T-cell (primary cell): ENCODE measurements at regions not wholly inside any gene's neighbourhood (a gene's known extent, or its start where the extent isn't known, plus 50 kb on each side); places are given as distances from the start of the nearest gene placed in this dataset.

Experiments used
- ATAC-seq, 4 experiments: fragments of 200-7000 bp in 3 of 4; fragments of 150-1000 bp in 1 of 4; cut with Tn5 transposase; replicated peaks in 1 of 4; 1 replicate in 3 of 4; 2 replicates in 1 of 4; pipeline ENCODE4 v1.10.0; 2021; ENCODE audit warnings: moderate library complexity in 3 of 4, mild to moderate bottlenecking in 2 of 4, moderate number of reproducible peaks in 1 of 4
- CTCF ChIA-PET, 2 donors: fragments of 300-600 bp; sonication (Branson Sonifier 250); formaldehyde crosslinking; loops; one replicate each; lab custom pipeline; 2022; ENCODE audit warnings: antibody characterized with exemption in 2 of 2; lab: Charles Lee
- POLR2A ChIA-PET, 2 donors: fragments of 300-600 bp; sonication (Branson Sonifier 250); formaldehyde crosslinking; loops; one replicate each; lab custom pipeline; 2022; ENCODE audit warnings: antibody characterized with exemption in 2 of 2; lab: Charles Lee
- DNase-seq, 35 experiments: peaks; one replicate each; pipeline versions ENCODE4 v3.0.0 to v3.0.0-alpha.2; 2013 to 2023
- H3K27ac ChIP-seq: one replicate; pipeline ENCODE4 v1.5.1; 2013; ENCODE audit warnings: low read length
- H3K27me3 ChIP-seq, 2 experiments: replicated peaks in 1 of 2; 1 replicate in 1 of 2; 2 replicates in 1 of 2; pipeline versions ENCODE4 v1.6.1 to v1.7.0; 2013; ENCODE audit warnings: low read length in 1 of 2, mixed read lengths in 1 of 2; ENCODE audit not compliant: control insufficient read depth in 2 of 2, insufficient read depth in 2 of 2; ENCODE audit errors: extremely low read depth in 1 of 2
- H3K36me3 ChIP-seq, 2 donors: 1 replicate in 1 of 2; 2 replicates in 1 of 2; pipeline versions ENCODE4 v1.6.1 to v1.7.0; 2013; ENCODE audit warnings: low read length in 1 of 2; ENCODE audit not compliant: control insufficient read depth in 2 of 2, insufficient read depth in 1 of 2; ENCODE audit errors: extremely low read depth in 1 of 2
- H3K4me1 ChIP-seq, 2 experiments: 1 replicate in 1 of 2; 2 replicates in 1 of 2; pipeline versions ENCODE4 v1.6.1 to v1.7.0; 2013; ENCODE audit warnings: low read length in 2 of 2, mixed read lengths in 1 of 2; ENCODE audit not compliant: insufficient read depth in 2 of 2, control insufficient read depth in 1 of 2; ENCODE audit errors: extremely low read depth in 1 of 2
- H3K4me3 ChIP-seq, 2 donors: 1 replicate in 1 of 2; 2 replicates in 1 of 2; pipeline versions ENCODE4 v1.5.1 to v1.7.0; 2013; ENCODE audit warnings: mild to moderate bottlenecking in 2 of 2, low read length in 1 of 2, moderate library complexity in 1 of 2; ENCODE audit not compliant: control insufficient read depth in 1 of 2; ENCODE audit errors: extremely low read depth in 1 of 2
- H3K9me3 ChIP-seq: 2 replicates; pipeline ENCODE4 v1.7.0; 2013
- H3K27ac Mint-ChIP-seq, 2 donors: one replicate each; pipeline ENCODE4 v1.8.0; 2020 to 2021; ENCODE audit warnings: mild to moderate bottlenecking in 2 of 2, mixed read lengths in 2 of 2
- H3K27me3 Mint-ChIP-seq, 2 donors: one replicate each; pipeline ENCODE4 v1.8.0; 2021 to 2022; ENCODE audit warnings: mixed read lengths in 2 of 2
- H3K36me3 Mint-ChIP-seq: one replicate; pipeline ENCODE4 v1.8.0; 2021; ENCODE audit warnings: mixed read lengths
- H3K4me1 Mint-ChIP-seq, 3 donors: one replicate each; pipeline ENCODE4 v1.8.0; 2020 to 2022; ENCODE audit warnings: mixed read lengths in 3 of 3, mild to moderate bottlenecking in 1 of 3
- H3K4me3 Mint-ChIP-seq, 3 donors: one replicate each; pipeline ENCODE4 v1.8.0; 2020 to 2022; ENCODE audit warnings: mild to moderate bottlenecking in 3 of 3, mixed read lengths in 3 of 3, moderate library complexity in 3 of 3
- H3K9me3 Mint-ChIP-seq, 3 donors: one replicate each; pipeline ENCODE4 v1.8.0; 2020 to 2022; ENCODE audit warnings: mixed read lengths in 3 of 3
- WGBS: methylation state at CpG from one replicate; pipeline ENCODE4 v1.1.5; 2013; ENCODE audit warnings: missing lambda C conversion rate; ENCODE audit not compliant: insufficient coverage; 5-methylcytosine and 5-hydroxymethylcytosine counted together

- DNase-seq (no peak), ATAC-seq (no peak)
- no peak overlapping the region for H3K4me3 Mint-ChIP-seq
- H3K9me3 Mint-ChIP-seq = no peaks in the 10 kb centered on the region
- no peaks in the 10 kb centered on the region for H3K36me3 Mint-ChIP-seq
- ChIA-PET POLR2A (no interaction called here), CTCF (no interaction called here)
- Histone ChIP-seq H3K27ac (no peak overlapping the region), H3K27me3 (no peaks in the 10 kb centered on the region), H3K36me3 (no peaks in the 10 kb centered on the region), H3K4me1 (no peaks in the 10 kb centered on the region), H3K4me3 (no peak overlapping the region), H3K9me3 (no peaks in the 10 kb centered on the region)
- H3K4me1 Mint-ChIP-seq = no peaks in the 10 kb centered on the region
- H3K27me3 Mint-ChIP-seq = peaks cover 2 to 8% of the 10 kb centered on the region in 2 donors
- no CpG with 5 or more reads among the region's 5 CpGs for WGBS
- no peak overlapping the region for H3K27ac Mint-ChIP-seq
Observed at GRCh38 chr1:68340951-68341350, 108.6 kb upstream of the WLS start.

GRCh38 chr1:68339505-68339904, 107.2 kb upstream of the WLS start:
- ChIA-PET POLR2A (no interaction called here), CTCF (interaction anchor here in 1 of 2 donors (0.7 kb wide), 1 partner anchor 20 kb away, joined by 4 read pairs; no protein-coding TSS in a partner anchor)
- DNase-seq (no peak), ATAC-seq (no peak)
- H3K9me3 Mint-ChIP-seq = no peaks in the 10 kb centered on the region
- no peaks in the 10 kb centered on the region for H3K4me1 Mint-ChIP-seq
- H3K4me3 Mint-ChIP-seq = no peak overlapping the region
- H3K36me3 Mint-ChIP-seq = no peaks in the 10 kb centered on the region
- H3K27me3 Mint-ChIP-seq = peaks cover 2 to 8% of the 10 kb centered on the region in 2 donors
- Histone ChIP-seq H3K9me3 (no peaks in the 10 kb centered on the region), H3K27ac (no peak overlapping the region), H3K4me1 (no peaks in the 10 kb centered on the region), H3K4me3 (no peak overlapping the region), H3K27me3 (no peaks in the 10 kb centered on the region), H3K36me3 (no peaks in the 10 kb centered on the region)
- no peak overlapping the region for H3K27ac Mint-ChIP-seq

GRCh38 chr1:68338081-68338480, 105.8 kb upstream of the WLS start:
- WGBS = no CpG with 5 or more reads among the region's 1 CpG

GRCh38 chr1:68332041-68332440, 99.7 kb upstream of the WLS start:
- DNase-seq (no peak), ATAC-seq (no peak)
- no peaks in the 10 kb centered on the region for H3K9me3 ChIP-seq
- H3K27me3 ChIP-seq = no peaks in the 10 kb centered on the region
- Mint-ChIP-seq H3K27ac (no peak overlapping the region), H3K9me3 (peaks cover 0 to 4% (median 0%) of the 10 kb centered on the region in 3 donors), H3K4me3 (no peak overlapping the region), H3K27me3 (no peaks in the 10 kb centered on the region), H3K36me3 (no peaks in the 10 kb centered on the region), H3K4me1 (no peaks in the 10 kb centered on the region)
- no peaks in the 10 kb centered on the region for H3K36me3 ChIP-seq
- no peak overlapping the region for H3K27ac ChIP-seq
- no peak overlapping the region for H3K4me3 ChIP-seq
- CTCF ChIA-PET = no interaction called here
- WGBS = 67% methylated on average over 3 of the region's 4 CpGs
- H3K4me1 ChIP-seq = no peaks in the 10 kb centered on the region
- POLR2A ChIA-PET = no interaction called here

More at GRCh38 chr1:68338081-68338480, 105.8 kb upstream of the WLS start:
- no peaks in the 10 kb centered on the region for H3K36me3 Mint-ChIP-seq
- Histone ChIP-seq H3K27ac (no peak overlapping the region), H3K4me1 (no peaks in the 10 kb centered on the region), H3K36me3 (no peaks in the 10 kb centered on the region), H3K9me3 (no peaks in the 10 kb centered on the region), H3K27me3 (no peaks in the 10 kb centered on the region), H3K4me3 (no peak overlapping the region)
- H3K4me1 Mint-ChIP-seq = no peaks in the 10 kb centered on the region
- DNase-seq (peak in 1 of 35 experiments; percentile 1), ATAC-seq (no peak)
- peaks cover 2 to 8% of the 10 kb centered on the region in 2 donors for H3K27me3 Mint-ChIP-seq
- H3K27ac Mint-ChIP-seq = no peak overlapping the region
- CTCF ChIA-PET = no interaction called here
- POLR2A ChIA-PET = no interaction called here
- H3K4me3 Mint-ChIP-seq = no peak overlapping the region
- no peaks in the 10 kb centered on the region for H3K9me3 Mint-ChIP-seq

- Histone ChIP-seq H3K4me1 (no peaks in the 10 kb centered on the region), H3K27me3 (no peaks in the 10 kb centered on the region), H3K4me3 (no peak overlapping the region), H3K9me3 (no peaks in the 10 kb centered on the region), H3K36me3 (no peaks in the 10 kb centered on the region), H3K27ac (no peak overlapping the region)
- Mint-ChIP-seq H3K36me3 (no peaks in the 10 kb centered on the region), H3K4me1 (no peaks in the 10 kb centered on the region), H3K27me3 (no peaks in the 10 kb centered on the region), H3K27ac (no peak overlapping the region), H3K4me3 (no peak overlapping the region), H3K9me3 (peaks cover 0 to 4% (median 0%) of the 10 kb centered on the region in 3 donors)
- 80% methylated on average over 1 of the region's 2 CpGs for WGBS
- DNase-seq (no peak), ATAC-seq (no peak)
- POLR2A ChIA-PET = no interaction called here
- CTCF ChIA-PET = no interaction called here
Observed at GRCh38 chr1:68331117-68331865, 99.0 kb upstream of the WLS start.

GRCh38 chr1:68330391-68330790, 98.1 kb upstream of the WLS start:
- whole genome bisulfite sequencing = no CpG with 5 or more reads among the region's 2 CpGs
- ATAC-seq (no peak), DNase-seq (no peak)
- H3K9me3 Mint-ChIP-seq = peaks cover 0 to 4% (median 0%) of the 10 kb centered on the region in 3 donors
- H3K36me3 Mint-ChIP-seq = no peaks in the 10 kb centered on the region
- peaks cover 0 to 3% of the 10 kb centered on the region in 2 donors for H3K27me3 Mint-ChIP-seq
- Histone ChIP-seq H3K27me3 (no peaks in the 10 kb centered on the region), H3K9me3 (no peaks in the 10 kb centered on the region), H3K27ac (no peak overlapping the region), H3K4me1 (no peaks in the 10 kb centered on the region), H3K4me3 (no peak overlapping the region), H3K36me3 (no peaks in the 10 kb centered on the region)
- CTCF ChIA-PET = no interaction called here
- H3K27ac Mint-ChIP-seq = no peak overlapping the region
- POLR2A ChIA-PET = no interaction called here
- H3K4me1 Mint-ChIP-seq = no peaks in the 10 kb centered on the region
- H3K4me3 Mint-ChIP-seq = no peak overlapping the region
